ENCODE measurements at regions not wholly inside any gene's neighbourhood (a gene's known extent, or its start where the extent isn't known, plus 50 kb on each side); places are given as distances from the start of the nearest gene placed in this dataset.

DNA sequence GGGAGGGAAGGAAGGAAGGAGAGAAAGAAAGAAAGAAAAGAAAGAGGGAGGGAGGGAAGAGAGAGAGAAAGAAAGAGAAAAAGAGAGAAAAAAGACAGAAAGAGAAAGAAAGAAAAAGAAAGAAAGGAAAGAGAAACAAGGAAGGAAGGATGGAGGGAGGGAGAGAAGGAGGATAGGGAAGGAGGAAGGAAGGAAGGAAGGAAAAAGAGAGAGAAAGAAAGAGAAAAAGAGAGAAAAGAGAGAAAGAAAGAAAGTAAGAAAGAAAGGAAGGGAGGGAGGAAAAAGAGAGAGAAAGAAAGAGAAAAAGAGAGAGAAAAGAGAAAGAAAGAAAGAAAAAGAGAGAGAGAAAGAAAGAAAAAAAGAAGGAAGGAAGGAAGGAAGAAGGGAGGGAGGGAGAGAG lies 105.8 kb upstream of the RBPJ start:
- TF ChIP-seq EZH2 (IDR thresholded peaks at IDR 0.05) (no peak), POLR2AphosphoS5 (IDR thresholded peaks at IDR 0.05; ENCODE audit: borderline replicate concordance, low read depth, low read length) (no peak)
